Left ventricle myocardium superior (tissue), 1 donor: ENCODE measurements at regions not wholly inside any gene's neighbourhood (a gene's known extent, or its start where the extent isn't known, plus 50 kb on each side); places are given as distances from the start of the nearest gene placed in this dataset.
"Not testable (repeated sequence)": the region's sequence is repeated elsewhere in the genome, so short reads cannot be mapped to it uniquely, and the experiment has no call there.

ENCODE experiments used
- ATAC-seq: fragments of 200-7000 bp; cut with Tn5 transposase; one replicate; pipeline ENCODE4 v1.9.1; 2020; ENCODE audit warnings: mild to moderate bottlenecking, moderate library complexity
- DNase-seq: peaks from one replicate; pipeline ENCODE4 v3.0.0-alpha.2; 2020
- intact Hi-C: fragments of 100-400 bp; cut with micrococcal nuclease; formaldehyde crosslinking; loops from one replicate; pipeline ENCODE4 v1.11.0; 2022
- donor health status: DM: no; HTN: yes; CAD: no; lungs with severe emphysema.

- no peak for DNase-seq
- ATAC-seq = no peak
- intact Hi-C loops = no loop called here
Measured at GRCh38 chr17:30599428-30600059, 122.3 kb downstream of the GOSR1 start.

DNA sequence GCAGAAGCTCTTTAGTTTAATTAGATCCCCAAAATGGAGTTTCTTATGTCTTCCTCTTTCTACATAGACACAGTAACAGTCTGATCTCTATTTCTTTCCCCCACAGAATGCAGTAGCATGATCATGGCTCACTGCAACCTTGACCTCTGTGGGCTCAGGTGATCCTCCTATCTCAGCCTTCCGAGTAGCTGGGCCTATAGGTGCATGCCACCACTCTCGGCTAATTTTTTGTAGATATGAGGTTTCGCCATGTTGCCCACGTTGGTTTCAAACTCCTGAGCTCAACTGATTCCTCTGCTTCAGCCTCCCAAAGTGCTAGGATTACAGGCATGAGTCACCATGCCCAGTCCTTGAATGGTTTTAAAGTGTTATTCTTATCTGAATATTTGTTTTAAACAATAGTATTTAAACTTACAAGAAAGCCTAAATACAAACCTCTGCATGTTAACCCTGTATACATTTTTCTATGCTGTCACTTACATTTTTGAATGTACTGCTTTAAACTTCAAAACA, 120.6 kb downstream of the GOSR1 start:
- ATAC-seq = no peak
- intact Hi-C loops = no loop called here

DNA sequence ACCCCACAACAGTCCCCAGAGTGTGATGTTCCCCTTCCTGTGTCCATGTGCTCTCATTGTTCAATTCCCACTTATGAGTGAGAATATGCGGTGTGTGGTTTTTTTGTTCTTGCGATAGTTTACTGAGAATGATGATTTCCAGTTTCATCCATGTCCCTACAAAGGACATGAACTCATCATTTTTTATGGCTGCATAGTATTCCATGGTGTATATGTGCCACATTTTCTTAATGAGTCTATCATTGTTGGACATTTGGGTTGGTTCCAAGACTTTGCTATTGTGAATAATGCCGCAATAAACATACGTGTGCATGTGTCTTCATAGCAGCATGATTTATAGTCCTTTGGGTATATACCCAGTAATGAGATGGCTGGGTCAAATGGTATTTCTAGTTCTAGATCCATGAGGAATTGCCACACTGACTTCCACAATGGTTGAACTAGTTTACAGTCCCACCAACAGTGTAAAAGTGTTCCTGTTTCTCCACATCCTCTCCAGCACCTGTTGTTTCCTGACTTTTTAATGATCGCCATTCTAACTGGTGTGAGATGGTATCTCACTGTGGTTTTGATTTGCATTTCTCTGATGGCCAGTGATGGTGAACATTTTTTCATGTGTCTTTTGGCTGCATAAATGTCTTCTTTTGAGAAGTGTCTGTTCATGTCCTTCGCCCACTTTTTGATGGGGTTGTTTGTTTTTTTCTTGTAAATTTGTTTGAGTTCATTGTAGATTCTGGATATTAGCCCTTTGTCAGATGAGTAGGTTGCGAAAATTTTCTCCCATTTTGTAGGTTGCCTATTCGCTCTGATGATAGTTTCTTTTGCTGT, 120.0 kb downstream of the GOSR1 start:
- DNase-seq, intact Hi-C loops, ATAC-seq: not testable (repeated sequence)

More for the DNA sequence above, 120.6 kb downstream of the GOSR1 start:
- DNase-seq = no peak

- DNase-seq, intact Hi-C loops, ATAC-seq: not testable (repeated sequence)
Measured at GRCh38 chr17:30594953-30595371, 117.8 kb downstream of the GOSR1 start.

DNA sequence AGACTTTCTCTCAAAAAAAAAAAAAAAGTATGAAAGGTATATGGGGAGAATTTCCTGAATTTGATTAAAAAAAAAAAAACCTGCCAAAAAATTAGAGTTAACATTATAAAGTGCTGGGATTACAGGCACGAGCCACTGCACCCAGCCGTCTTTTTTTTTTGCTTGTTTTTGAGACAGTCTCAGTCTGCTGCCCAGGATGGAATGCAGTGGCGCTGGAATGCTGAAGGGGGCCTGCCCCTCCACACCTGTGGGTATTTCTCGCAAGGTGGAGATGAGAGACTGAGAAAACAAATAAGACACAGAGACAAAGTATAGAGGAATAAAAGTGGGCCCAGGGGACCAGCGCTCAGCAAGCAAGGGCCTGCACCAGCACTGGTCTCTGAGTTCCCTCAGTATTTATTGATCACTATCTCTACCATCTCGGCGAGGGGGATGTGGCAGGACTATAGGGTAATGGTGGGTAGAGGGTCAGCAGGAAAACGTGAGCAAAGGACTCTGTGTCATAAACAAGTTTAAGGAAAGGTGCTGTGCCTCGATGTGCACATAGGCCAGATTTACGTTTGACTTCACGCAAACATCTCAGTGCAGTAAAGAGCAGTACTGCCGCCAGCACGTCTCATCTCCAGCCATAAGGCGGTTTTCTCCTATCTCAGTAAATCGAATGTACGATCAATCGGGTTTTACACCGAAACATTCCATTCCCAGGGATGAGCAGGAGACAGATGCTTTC, 117.2 kb downstream of the GOSR1 start:
- ATAC-seq = no peak
- intact Hi-C loops = no loop called here
- no peak for DNase-seq

- DNase-seq = no peak
- intact Hi-C loops = no loop called here
- no peak for ATAC-seq
Measured at GRCh38 chr17:30590081-30590733, 113.0 kb downstream of the GOSR1 start.

- DNase-seq = no peak
- intact Hi-C loops = no loop called here
- no peak for ATAC-seq
Measured at GRCh38 chr17:30589431-30589830, 112.2 kb downstream of the GOSR1 start.

- no peak for ATAC-seq
- intact Hi-C loops = no loop called here
- DNase-seq = no peak
Measured at GRCh38 chr17:30588798-30589247, 111.6 kb downstream of the GOSR1 start.

- intact Hi-C loops = no loop called here
- ATAC-seq = no peak
- DNase-seq = no peak
Measured at GRCh38 chr17:30586818-30587595, 109.8 kb downstream of the GOSR1 start.

- intact Hi-C loops = no loop called here
- ATAC-seq = no peak
- DNase-seq = no peak
Measured at GRCh38 chr17:30584810-30585209, 107.6 kb downstream of the GOSR1 start.

DNA sequence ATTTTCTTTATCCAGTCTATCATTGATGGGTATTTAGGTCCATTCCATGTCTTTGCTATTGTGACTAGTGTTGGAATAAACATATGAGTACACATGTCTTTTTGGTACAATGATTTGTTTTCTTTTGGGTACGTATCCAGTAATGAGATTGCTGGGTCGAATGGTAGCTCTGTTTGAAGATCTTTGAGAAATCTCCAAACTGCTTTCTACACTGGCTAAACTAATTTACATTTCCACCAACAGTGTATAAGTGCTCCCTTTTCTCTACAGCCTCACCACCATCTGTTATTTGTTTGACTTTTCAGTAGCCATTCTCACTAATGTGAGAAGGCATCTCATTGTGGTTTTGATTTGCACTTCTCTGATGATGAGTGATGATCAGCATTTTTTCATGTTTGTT, 103.7 kb downstream of the GOSR1 start:
- no peak for DNase-seq
- intact Hi-C loops = no loop called here
- no peak for ATAC-seq

- DNase-seq = no peak
- no peak for ATAC-seq
- intact Hi-C loops = no loop called here
Measured at GRCh38 chr17:30579610-30580315, 102.6 kb downstream of the GOSR1 start.

- DNase-seq, ATAC-seq, intact Hi-C loops: not testable (repeated sequence)
Measured at GRCh38 chr17:30578015-30578717, 101.0 kb downstream of the GOSR1 start.
